ENCODE measurements at regions not wholly inside any gene's neighbourhood (a gene's known extent, or its start where the extent isn't known, plus 50 kb on each side); places are given as distances from the start of the nearest gene placed in this dataset.

- DNase-seq (ENCODE audit: low spot score) (no peak), ATAC-seq (peak; percentile 75)
- H3K4me3 Mint-ChIP-seq: no peak overlapping the region
- TF ChIP-seq IRF2 (CRISPR knock-in tag; IDR thresholded peaks at IDR 0.05; ENCODE audit: borderline replicate concordance, low read depth): no peak
- TF ChIP-seq ZNF219 (CRISPR knock-in tag; IDR thresholded peaks at IDR 0.05; ENCODE audit: borderline replicate concordance): no peak
- no peak for TF ChIP-seq USF2 (CRISPR knock-in tag; IDR thresholded peaks at IDR 0.05)
- no peak for TF ChIP-seq ELF4 (CRISPR knock-in tag; IDR thresholded peaks at IDR 0.05; ENCODE audit: low read depth)
- no peak for TF ChIP-seq MLX (CRISPR knock-in tag; IDR thresholded peaks at IDR 0.05)
- TF ChIP-seq ZNF396 (CRISPR knock-in tag; IDR thresholded peaks at IDR 0.05; ENCODE audit: borderline replicate concordance): no peak
- no peak for TF ChIP-seq SOX15 (CRISPR knock-in tag; IDR thresholded peaks at IDR 0.05)
- no peak for TF ChIP-seq SMAD4 (CRISPR knock-in tag; IDR thresholded peaks at IDR 0.05)
- TF ChIP-seq ERG (CRISPR knock-in tag; IDR thresholded peaks at IDR 0.05): no peak
- TF ChIP-seq ATF6 (CRISPR knock-in tag; IDR thresholded peaks at IDR 0.05): no peak
- no peaks in the 10 kb centered on the region for H3K36me3 Mint-ChIP-seq
- POLR2A ChIA-PET: no interaction called here
- CTCF ChIA-PET: interaction anchor here (0.6 to 1.0 kb wide), 3 partner anchors 134 to 321 kb away, joined by 3 to 6 read pairs (median 3); no protein-coding TSS in a partner anchor
- no peaks in the 10 kb centered on the region for H3K27me3 Mint-ChIP-seq (ENCODE audit: low read depth)
- H3K4me1 Mint-ChIP-seq: peaks cover 13% of the 10 kb centered on the region
- H3K9me3 Mint-ChIP-seq: no peaks in the 10 kb centered on the region
- H3K27ac Mint-ChIP-seq: no peak overlapping the region
Measured at GRCh38 chr5:91635950-91636734, 253.0 kb upstream of the ARRDC3 start.

GRCh38 chr5:91632871-91633270, 249.8 kb upstream of the ARRDC3 start:
- Mint-ChIP-seq H3K9me3 (no peaks in the 10 kb centered on the region), H3K4me3 (no peak overlapping the region), H3K27me3 (ENCODE audit: low read depth) (no peaks in the 10 kb centered on the region), H3K4me1 (no peaks in the 10 kb centered on the region), H3K27ac (no peak overlapping the region), H3K36me3 (no peaks in the 10 kb centered on the region)
- DNase-seq (ENCODE audit: low spot score): no peak
- ChIA-PET POLR2A (no interaction called here), CTCF (interaction anchor here (0.9 kb wide), 1 partner anchor 9 kb away, joined by 3 read pairs; no protein-coding TSS in a partner anchor)
- TF ChIP-seq HMGA2 (CRISPR knock-in tag; IDR thresholded peaks at IDR 0.05): peak; percentile 75; the same call in 1 of the 2 replicates
- no peak for TF ChIP-seq STAT6 (CRISPR knock-in tag; conservative IDR thresholded peaks at IDR 0.05; ENCODE audit: low read depth)
- ATAC-seq: no peak

- CTCF ChIA-PET: no interaction called here
- Mint-ChIP-seq H3K4me1 (no peaks in the 10 kb centered on the region), H3K27me3 (ENCODE audit: low read depth) (no peaks in the 10 kb centered on the region), H3K9me3 (peaks cover 4% of the 10 kb centered on the region), H3K4me3 (no peak overlapping the region), H3K36me3 (no peaks in the 10 kb centered on the region), H3K27ac (no peak overlapping the region)
- ATAC-seq: no peak
- POLR2A ChIA-PET: no interaction called here
- no peak for DNase-seq (ENCODE audit: low spot score)
- TF ChIP-seq GABPB1 (CRISPR knock-in tag; IDR thresholded peaks at IDR 0.05) (no peak), MLX (CRISPR knock-in tag; IDR thresholded peaks at IDR 0.05) (no peak), ATF1 (CRISPR knock-in tag; IDR thresholded peaks at IDR 0.05) (no peak), CREB1 (CRISPR knock-in tag; IDR thresholded peaks at IDR 0.05) (no peak), ZNF425 (CRISPR knock-in tag; conservative IDR thresholded peaks at IDR 0.05) (no peak), NFYB (CRISPR knock-in tag; conservative IDR thresholded peaks at IDR 0.05; ENCODE audit: low read depth) (no peak), NFE2L1 (CRISPR knock-in tag; IDR thresholded peaks at IDR 0.05) (no peak), ATF3 (CRISPR knock-in tag; conservative IDR thresholded peaks at IDR 0.05) (no peak), NR2C2 (CRISPR knock-in tag; IDR thresholded peaks at IDR 0.05) (no peak), SMAD3 (CRISPR knock-in tag; IDR thresholded peaks at IDR 0.05; ENCODE audit: borderline replicate concordance) (no peak)
Measured at GRCh38 chr5:91611746-91612145, 228.6 kb upstream of the ARRDC3 start.
